H1 (cell line): ENCODE measurements at regions not wholly inside any gene's neighbourhood (a gene's known extent, or its start where the extent isn't known, plus 50 kb on each side); places are given as distances from the start of the nearest gene placed in this dataset.

Experiments used
- ATF3 ChIP-seq: IDR thresholded peaks from 2 replicates; pipeline ENCODE4 v1.6.1; 2011; ENCODE audit warnings: low read depth, mild to moderate bottlenecking, low read length; ENCODE audit not compliant: insufficient read depth
- CEBPB ChIP-seq: IDR thresholded peaks from 2 replicates; pipeline ENCODE4 v1.6.1; 2012; ENCODE audit warnings: low read depth, low read length
- CTCF ChIP-seq, 3 experiments: IDR thresholded peaks; 1 replicate in 2 of 3; 2 replicates in 1 of 3; pipeline versions ENCODE4 v1.5.1 to v1.6.1; 2011; ENCODE audit warnings: low read length in 3 of 3, mild to moderate bottlenecking in 3 of 3, inconsistent platforms in 2 of 3, low read depth in 1 of 3, moderate library complexity in 1 of 3; ENCODE audit not compliant: insufficient read depth in 1 of 3; ENCODE audit errors: control extremely low read depth in 1 of 3
- EP300 ChIP-seq, 2 experiments: IDR thresholded peaks; 1 replicate in 1 of 2; 2 replicates in 1 of 2; pipeline ENCODE4 v1.6.1; 2011 to 2012; ENCODE audit warnings: low read depth in 2 of 2, low read length in 2 of 2, mild to moderate bottlenecking in 2 of 2, borderline replicate concordance in 1 of 2, inconsistent platforms in 1 of 2, moderate library complexity in 1 of 2
- EZH2 ChIP-seq: fragments of 200-600 bp; sonication (generic); IDR thresholded peaks from 2 replicates; pipeline ENCODE4 v1.7.1; 2012; ENCODE audit warnings: low read depth, mild to moderate bottlenecking, moderate library complexity, low read length, inconsistent platforms; ENCODE audit not compliant: severe bottlenecking
- GABPA ChIP-seq: IDR thresholded peaks from 2 replicates; pipeline ENCODE4 v1.6.1; 2011; ENCODE audit warnings: mild to moderate bottlenecking, low read length, moderate library complexity, borderline replicate concordance; ENCODE audit not compliant: insufficient read depth
- HDAC2 ChIP-seq, 2 experiments: fragments of 300-600 bp in 1 of 2; sonication (generic) in 1 of 2; IDR thresholded peaks; 2 replicates each; pipeline ENCODE4 v1.6.1; 2011 to 2012; ENCODE audit warnings: low read depth in 2 of 2, low read length in 2 of 2, mild to moderate bottlenecking in 2 of 2, moderate library complexity in 2 of 2, borderline replicate concordance in 1 of 2, inconsistent platforms in 1 of 2
- POLR2A ChIP-seq, 2 experiments: IDR thresholded peaks; 1 replicate in 1 of 2; 2 replicates in 1 of 2; pipeline ENCODE4 v1.6.1; 2011; ENCODE audit warnings: low read depth in 2 of 2, low read length in 2 of 2, mild to moderate bottlenecking in 2 of 2; ENCODE audit errors: control extremely low read depth in 1 of 2
- SP1 ChIP-seq: IDR thresholded peaks from 2 replicates; pipeline ENCODE4 v1.6.1; 2011; ENCODE audit warnings: low read depth, low read length
- USF2 ChIP-seq: IDR thresholded peaks from 2 replicates; pipeline ENCODE4 v1.6.1; 2011; ENCODE audit warnings: low read length, improper control_type of control experiment

GRCh38 chr20:51138576-51138975, 115.7 kb upstream of the KCNG1 start:
- no peak for TF ChIP-seq CTCF (IDR thresholded peaks at IDR 0.05; ENCODE audit: control extremely low read depth in 1 of 3, insufficient read depth in 1 of 3, low read depth in 1 of 3, low read length in 3 of 3)
- no peak for TF ChIP-seq EZH2
- no peak for TF ChIP-seq SP1
- TF ChIP-seq USF2: no peak
- TF ChIP-seq HDAC2 (IDR thresholded peaks at IDR 0.05; ENCODE audit: borderline replicate concordance in 1 of 2, low read depth in 2 of 2, low read length in 2 of 2): no peak
- TF ChIP-seq GABPA: no peak
- no peak for TF ChIP-seq POLR2A (IDR thresholded peaks at IDR 0.05; ENCODE audit: control extremely low read depth in 1 of 2, low read depth in 2 of 2, low read length in 2 of 2)
- no peak for TF ChIP-seq ATF3
- TF ChIP-seq CEBPB: no peak
- no peak for TF ChIP-seq EP300 (IDR thresholded peaks at IDR 0.05; ENCODE audit: borderline replicate concordance in 1 of 2, low read depth in 2 of 2, low read length in 2 of 2)
